Neural progenitor cell (in vitro differentiated cells): ENCODE measurements at regions not wholly inside any gene's neighbourhood (a gene's known extent, or its start where the extent isn't known, plus 50 kb on each side); places are given as distances from the start of the nearest gene placed in this dataset.

Experiments
- DNase-seq: peaks from one replicate; pipeline ENCODE4 v3.0.0-alpha.2; 2016; ENCODE audit warnings: low spot score
- H2AFZ ChIP-seq: fragments of 200-600 bp; sonication (generic); replicated peaks from 2 replicates; pipeline ENCODE4 v1.6.1; 2016; ENCODE audit warnings: antibody characterized with exemption
- H3F3A ChIP-seq: fragments of 200-600 bp; sonication (generic); 2 replicates; pipeline ENCODE4 v1.6.1; 2016; ENCODE audit warnings: antibody characterized with exemption, low read depth
- H3K27ac ChIP-seq: fragments of 200-600 bp; sonication (generic); 2 replicates; pipeline ENCODE4 v1.5.1; 2016; ENCODE audit warnings: mild to moderate bottlenecking
- H3K27me3 ChIP-seq: fragments of 200-600 bp; sonication (generic); 2 replicates; pipeline ENCODE4 v1.6.1; 2016; ENCODE audit warnings: mild to moderate bottlenecking, moderate library complexity
- H3K36me3 ChIP-seq: fragments of 200-600 bp; sonication (generic); 2 replicates; pipeline ENCODE4 v1.5.1; 2016
- H3K4me1 ChIP-seq: fragments of 200-600 bp; sonication (generic); 2 replicates; pipeline ENCODE4 v1.6.1; 2016; ENCODE audit warnings: mixed run types
- H3K4me2 ChIP-seq: fragments of 200-600 bp; sonication (generic); 2 replicates; pipeline ENCODE4 v1.6.1; 2016
- H3K4me3 ChIP-seq: fragments of 200-600 bp; sonication (generic); 2 replicates; pipeline ENCODE4 v1.5.1; 2016
- H3K79me2 ChIP-seq: fragments of 200-600 bp; sonication (generic); 2 replicates; pipeline ENCODE4 v1.6.1; 2016; ENCODE audit warnings: low read depth
- H3K9ac ChIP-seq: fragments of 200-600 bp; sonication (generic); 2 replicates; pipeline ENCODE4 v1.6.1; 2016
- H3K9me3 ChIP-seq: fragments of 200-600 bp; sonication (generic); 2 replicates; pipeline ENCODE4 v1.5.1; 2016; ENCODE audit warnings: low read depth
- H4K20me1 ChIP-seq: fragments of 200-600 bp; sonication (generic); 2 replicates; pipeline ENCODE4 v1.6.1; 2016; ENCODE audit warnings: low read depth
- H3K27ac Mint-ChIP-seq: 3 replicates; pipeline ENCODE4 v1.8.0; 2021; ENCODE audit warnings: mixed read lengths
- H3K27me3 Mint-ChIP-seq: 2 replicates; pipeline ENCODE4 v1.8.0; 2022; ENCODE audit warnings: low read depth, mild to moderate bottlenecking, inconsistent platforms, moderate library complexity, mixed read lengths; ENCODE audit not compliant: insufficient read depth
- H3K36me3 Mint-ChIP-seq: 3 replicates; pipeline ENCODE4 v1.8.0; 2021; ENCODE audit warnings: mixed read lengths
- H3K4me1 Mint-ChIP-seq: 3 replicates; pipeline ENCODE4 v1.8.0; 2021; ENCODE audit warnings: mixed read lengths
- H3K4me3 Mint-ChIP-seq: 3 replicates; pipeline ENCODE4 v1.8.0; 2021; ENCODE audit warnings: mild to moderate bottlenecking, moderate library complexity, mixed read lengths
- H3K9me3 Mint-ChIP-seq: 3 replicates; pipeline ENCODE4 v1.8.0; 2020; ENCODE audit warnings: mixed read lengths
- EZH2 ChIP-seq: fragments of 200-600 bp; sonication (generic); IDR thresholded peaks from 2 replicates; pipeline ENCODE4 v1.6.1; 2017; ENCODE audit warnings: antibody characterized with exemption, mild to moderate bottlenecking, moderate library complexity
- EZH2phosphoT487 ChIP-seq: fragments of 200-600 bp; sonication (generic); IDR thresholded peaks from 2 replicates; pipeline ENCODE4 v1.6.1; 2017; ENCODE audit warnings: antibody characterized with exemption
- TF ChIP-seq, protein P1 (sequence below): fragments of 200-600 bp; sonication (generic); IDR thresholded peaks from 2 replicates; pipeline ENCODE4 v1.5.1; 2017; ENCODE audit warnings: antibody characterized with exemption, mild to moderate bottlenecking

DNA sequence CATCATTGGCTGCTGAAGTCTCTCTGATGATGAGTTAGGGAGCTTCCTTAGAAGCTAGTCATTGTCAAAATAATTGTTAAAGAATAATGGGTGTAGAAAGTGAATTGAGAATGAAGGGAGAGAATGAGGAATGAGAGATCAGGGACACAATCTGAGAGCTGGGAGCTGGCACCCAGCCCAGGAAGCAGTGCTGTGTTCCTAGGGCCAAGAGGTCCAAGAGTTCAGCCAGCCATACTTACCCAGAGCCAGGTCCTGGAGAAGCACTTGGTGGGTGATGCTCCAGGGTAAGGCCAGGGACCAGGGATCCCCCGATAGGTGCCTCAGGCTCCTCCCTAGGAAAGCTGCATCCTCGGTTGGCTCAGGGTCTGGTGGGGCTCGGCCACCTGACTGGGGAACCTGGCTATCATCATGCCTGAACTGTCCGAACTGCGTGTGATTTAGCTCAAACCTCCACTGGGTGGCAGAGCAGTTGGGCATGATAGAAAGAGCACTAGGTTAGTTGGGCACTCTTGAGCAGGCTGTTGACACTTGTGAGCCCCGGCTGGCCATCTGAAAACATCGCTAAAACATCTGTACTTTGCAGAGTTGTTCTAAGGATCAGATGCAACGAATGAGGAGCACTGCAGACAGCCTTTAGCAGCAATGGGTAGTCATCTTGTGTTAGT is 123.9 kb upstream of the NCAM1 start:
- Mint-ChIP-seq H3K27me3 (peaks cover 7% of the 10 kb centered on the region), H3K9me3 (no peaks in the 10 kb centered on the region), H3K4me1 (peaks cover 21% of the 10 kb centered on the region), H3K27ac (no peak overlapping the region), H3K4me3 (no peak overlapping the region), H3K36me3 (no peaks in the 10 kb centered on the region)
- Histone ChIP-seq H3K27me3 (no peaks in the 10 kb centered on the region), H3K79me2 (no peaks in the 10 kb centered on the region), H3K4me1 (peaks cover 12% of the 10 kb centered on the region), H3K27ac (no peak overlapping the region), H3F3A (no peaks in the 10 kb centered on the region), H2AFZ (no peak overlapping the region), H3K36me3 (no peaks in the 10 kb centered on the region), H3K4me2 (no peak overlapping the region), H3K4me3 (no peak overlapping the region), H3K9ac (no peak overlapping the region), H3K9me3 (no peaks in the 10 kb centered on the region), H4K20me1 (no peaks in the 10 kb centered on the region)
- no peak for DNase-seq
- TF ChIP-seq EZH2phosphoT487 = no peak
- TF ChIP-seq, protein P1, sequence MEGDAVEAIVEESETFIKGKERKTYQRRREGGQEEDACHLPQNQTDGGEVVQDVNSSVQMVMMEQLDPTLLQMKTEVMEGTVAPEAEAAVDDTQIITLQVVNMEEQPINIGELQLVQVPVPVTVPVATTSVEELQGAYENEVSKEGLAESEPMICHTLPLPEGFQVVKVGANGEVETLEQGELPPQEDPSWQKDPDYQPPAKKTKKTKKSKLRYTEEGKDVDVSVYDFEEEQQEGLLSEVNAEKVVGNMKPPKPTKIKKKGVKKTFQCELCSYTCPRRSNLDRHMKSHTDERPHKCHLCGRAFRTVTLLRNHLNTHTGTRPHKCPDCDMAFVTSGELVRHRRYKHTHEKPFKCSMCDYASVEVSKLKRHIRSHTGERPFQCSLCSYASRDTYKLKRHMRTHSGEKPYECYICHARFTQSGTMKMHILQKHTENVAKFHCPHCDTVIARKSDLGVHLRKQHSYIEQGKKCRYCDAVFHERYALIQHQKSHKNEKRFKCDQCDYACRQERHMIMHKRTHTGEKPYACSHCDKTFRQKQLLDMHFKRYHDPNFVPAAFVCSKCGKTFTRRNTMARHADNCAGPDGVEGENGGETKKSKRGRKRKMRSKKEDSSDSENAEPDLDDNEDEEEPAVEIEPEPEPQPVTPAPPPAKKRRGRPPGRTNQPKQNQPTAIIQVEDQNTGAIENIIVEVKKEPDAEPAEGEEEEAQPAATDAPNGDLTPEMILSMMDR = peak; percentile 28

DNA sequence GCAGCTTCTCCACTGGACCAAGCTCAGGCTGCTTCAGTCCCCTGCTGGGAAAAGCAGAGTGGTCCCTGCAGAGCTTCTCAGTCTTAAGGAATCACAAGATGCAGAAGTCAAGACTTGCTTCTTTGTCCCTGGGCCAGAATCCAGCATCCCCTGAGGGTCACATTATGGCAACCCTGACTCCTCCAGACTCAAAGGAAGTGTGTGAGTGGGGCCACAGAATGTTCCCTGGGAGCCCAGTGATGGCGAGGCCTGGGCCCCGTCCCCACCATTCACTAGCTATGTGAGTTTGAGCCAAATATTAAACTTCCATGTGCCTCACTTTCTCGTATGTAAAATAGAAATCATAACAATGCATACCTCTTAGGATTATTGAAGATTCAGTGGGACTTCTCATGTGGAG is 122.2 kb upstream of the NCAM1 start:
- TF ChIP-seq, protein P1 = no peak
- TF ChIP-seq EZH2 (no peak), EZH2phosphoT487 (no peak)
- Histone ChIP-seq H3K36me3 (no peaks in the 10 kb centered on the region), H4K20me1 (no peaks in the 10 kb centered on the region), H3K79me2 (no peaks in the 10 kb centered on the region), H3K9me3 (no peaks in the 10 kb centered on the region), H3F3A (no peaks in the 10 kb centered on the region), H3K4me1 (peaks cover 23% of the 10 kb centered on the region), H3K4me2 (no peak overlapping the region), H2AFZ (no peak overlapping the region), H3K4me3 (no peak overlapping the region), H3K27ac (no peak overlapping the region), H3K27me3 (no peaks in the 10 kb centered on the region), H3K9ac (no peak overlapping the region)
- peaks cover 24% of the 10 kb centered on the region for H3K4me1 Mint-ChIP-seq
- no peak for DNase-seq
- peaks cover 6% of the 10 kb centered on the region for H3K27me3 Mint-ChIP-seq
- H3K9me3 Mint-ChIP-seq = no peaks in the 10 kb centered on the region
- H3K36me3 Mint-ChIP-seq = no peaks in the 10 kb centered on the region
- no peak overlapping the region for H3K4me3 Mint-ChIP-seq
- no peak overlapping the region for H3K27ac Mint-ChIP-seq

DNA sequence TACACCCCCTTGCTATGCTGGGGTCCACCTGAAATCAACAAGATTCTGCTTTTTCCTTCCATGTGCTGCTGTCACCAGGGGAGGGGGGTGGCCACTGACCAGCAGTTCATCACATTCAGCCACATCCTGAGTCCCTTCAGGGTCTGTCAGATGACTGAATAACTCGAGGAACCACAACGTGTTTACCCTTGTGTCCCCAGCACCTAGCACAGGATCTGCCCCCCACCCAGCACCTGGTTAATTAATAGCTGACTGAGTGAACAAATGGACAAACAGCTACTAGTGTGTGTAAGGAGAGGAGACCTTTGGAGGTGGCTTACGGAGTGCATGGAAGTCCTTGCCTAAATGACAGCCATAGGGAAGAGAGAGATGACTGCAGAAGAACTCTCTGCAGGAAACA is 119.5 kb upstream of the NCAM1 start:
- no peak overlapping the region for H3K4me3 ChIP-seq
- Mint-ChIP-seq H3K27ac (no peak overlapping the region), H3K36me3 (no peaks in the 10 kb centered on the region), H3K4me3 (no peak overlapping the region), H3K27me3 (peaks cover 8% of the 10 kb centered on the region), H3K9me3 (no peaks in the 10 kb centered on the region), H3K4me1 (peaks cover 16% of the 10 kb centered on the region)
- H3K4me2 ChIP-seq = no peak overlapping the region
- no peaks in the 10 kb centered on the region for H3K36me3 ChIP-seq
- no peak overlapping the region for H3K9ac ChIP-seq
- no peaks in the 10 kb centered on the region for H3K9me3 ChIP-seq
- H4K20me1 ChIP-seq = no peaks in the 10 kb centered on the region
- H3K27ac ChIP-seq = no peak overlapping the region
- TF ChIP-seq, protein P1 = no peak
- no peak for TF ChIP-seq EZH2
- no peak for TF ChIP-seq EZH2phosphoT487
- no peak overlapping the region for H2AFZ ChIP-seq
- H3K4me1 ChIP-seq = peaks cover 24% of the 10 kb centered on the region
- no peaks in the 10 kb centered on the region for H3F3A ChIP-seq
- H3K79me2 ChIP-seq = no peaks in the 10 kb centered on the region
- no peaks in the 10 kb centered on the region for H3K27me3 ChIP-seq
- no peak for DNase-seq
